Occipital lobe (tissue), 1 donor: ENCODE measurements at regions not wholly inside any gene's neighbourhood (a gene's known extent, or its start where the extent isn't known, plus 50 kb on each side); places are given as distances from the start of the nearest gene placed in this dataset.
"Not testable (repeated sequence)": the region's sequence is repeated elsewhere in the genome, so short reads cannot be mapped to it uniquely, and the experiment has no call there.

Experiments used
- DNase-seq: peaks from one replicate; lab custom pipeline; 2025; lab: John Stamatoyannopoulos, UW

DNA sequence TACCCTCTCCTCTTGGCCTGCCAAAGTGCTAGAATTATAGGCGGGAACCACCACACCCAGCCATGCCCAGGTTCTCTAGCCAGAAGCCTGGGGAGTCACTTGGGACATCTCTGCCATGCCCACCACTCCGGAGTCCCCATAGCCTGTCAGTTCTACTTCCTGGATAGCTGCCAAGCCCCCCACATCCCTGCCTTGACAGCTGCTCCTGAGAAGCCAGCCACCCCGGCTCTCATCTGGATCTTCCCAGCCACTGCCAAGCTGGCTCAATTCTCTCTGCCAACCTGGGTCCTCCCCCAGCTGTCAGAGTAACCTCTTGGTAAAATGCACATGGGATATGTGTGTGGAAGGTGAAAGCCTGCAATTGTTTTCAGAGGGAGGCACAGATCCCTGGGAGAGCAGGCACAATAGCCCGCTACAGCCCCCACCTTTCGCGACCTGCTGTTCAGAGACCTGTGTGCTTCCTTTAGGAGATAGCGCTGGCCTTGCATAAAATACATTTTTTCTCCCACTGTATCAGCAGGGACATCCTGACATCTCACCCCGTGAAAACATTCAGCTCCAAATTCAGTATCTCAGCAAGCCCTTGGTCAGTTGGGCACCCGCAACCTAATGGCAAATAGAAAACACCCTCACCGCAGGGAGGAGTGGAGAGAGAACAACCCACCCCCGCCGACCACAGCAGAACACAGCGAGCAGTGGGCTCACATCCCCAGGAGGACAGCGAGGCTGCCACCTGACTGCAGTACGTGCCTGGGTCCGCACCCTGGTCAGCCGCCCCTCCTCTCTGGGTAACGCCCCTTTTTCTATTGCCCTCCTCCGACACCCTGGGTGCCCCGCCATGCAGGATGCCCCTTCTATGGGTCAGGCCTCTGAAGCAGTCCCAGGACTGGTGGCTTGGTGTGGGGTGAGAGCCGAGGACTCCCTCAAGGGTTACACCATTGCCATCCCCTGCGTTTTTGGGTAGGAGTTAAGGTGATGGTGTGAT, 1342.2 kb downstream of the BRD1 start:
- no peak for DNase-seq

DNA sequence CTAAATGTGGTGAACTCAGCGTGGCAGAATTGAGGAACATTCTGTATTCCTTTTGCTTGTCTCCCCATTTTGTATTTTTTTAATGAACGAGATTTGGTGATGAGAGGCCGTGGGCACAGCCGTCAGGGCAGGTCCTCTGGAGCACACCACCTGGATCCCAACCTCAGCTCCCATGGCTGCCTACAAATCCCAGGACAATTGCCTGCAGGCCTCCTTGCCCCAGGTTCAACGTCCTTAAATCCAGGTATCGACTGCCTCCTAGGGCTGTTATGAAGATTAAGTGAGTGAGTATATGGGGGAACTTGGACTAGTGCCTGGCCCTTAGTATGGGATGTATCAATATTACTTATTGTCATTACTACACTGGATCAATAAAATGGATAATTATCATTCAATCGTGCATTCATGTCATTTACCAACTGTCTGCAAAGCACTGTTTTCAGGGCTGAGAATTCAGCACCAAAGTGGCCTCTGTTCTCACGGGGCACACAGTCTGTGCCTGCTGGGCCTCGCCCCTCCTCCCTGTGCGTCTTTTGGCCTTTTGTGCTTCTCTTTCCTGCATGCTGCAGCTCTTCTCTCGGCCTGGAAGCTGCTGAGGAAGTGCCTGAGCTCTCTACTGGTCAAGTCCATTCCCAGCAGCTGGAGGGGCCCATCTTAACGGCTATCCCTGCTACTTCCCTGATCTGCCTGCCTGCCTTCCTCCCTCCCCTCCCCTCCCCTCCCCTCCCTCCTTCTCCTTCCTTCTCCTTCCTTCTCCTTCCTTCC, 1343.7 kb downstream of the BRD1 start:
- DNase-seq, result no peak

DNA sequence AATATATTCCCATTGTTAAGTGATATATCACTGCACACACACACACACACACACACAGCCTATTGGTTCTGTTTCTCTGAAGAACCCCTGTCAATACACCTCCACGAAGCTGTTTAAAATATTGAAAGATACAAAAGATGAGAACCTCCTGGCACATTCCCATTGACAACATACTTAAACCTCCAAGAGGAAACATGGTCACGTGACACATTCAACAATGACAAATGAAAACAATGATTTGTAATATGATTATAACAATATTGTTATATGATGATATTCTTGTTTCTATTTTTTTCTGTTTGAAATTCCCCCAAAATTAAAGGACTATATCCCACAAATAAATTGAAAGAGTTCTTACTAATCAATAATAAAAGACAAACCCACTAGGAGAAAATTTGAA, 1344.9 kb downstream of the BRD1 start:
- no peak for DNase-seq

DNA sequence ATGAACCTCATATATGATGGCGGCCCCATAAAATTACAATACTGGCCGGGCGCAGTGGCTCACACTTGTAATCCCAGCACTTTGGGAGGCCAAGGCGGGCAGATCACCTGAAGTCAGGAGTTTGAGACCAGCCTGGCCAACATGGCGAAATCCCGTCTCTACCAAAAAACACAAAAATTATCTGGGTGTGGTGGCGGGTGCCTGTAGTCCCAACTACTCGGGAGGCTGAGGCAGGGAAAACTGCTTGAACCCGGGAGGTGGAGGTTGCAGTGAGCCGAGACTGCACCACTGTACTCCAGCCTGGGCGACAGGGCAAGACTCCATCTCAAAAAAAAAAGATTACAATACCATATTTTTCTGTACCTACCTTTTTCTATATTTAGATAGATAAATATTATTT, 1345.5 kb downstream of the BRD1 start:
- not testable (repeated sequence) for DNase-seq

DNA sequence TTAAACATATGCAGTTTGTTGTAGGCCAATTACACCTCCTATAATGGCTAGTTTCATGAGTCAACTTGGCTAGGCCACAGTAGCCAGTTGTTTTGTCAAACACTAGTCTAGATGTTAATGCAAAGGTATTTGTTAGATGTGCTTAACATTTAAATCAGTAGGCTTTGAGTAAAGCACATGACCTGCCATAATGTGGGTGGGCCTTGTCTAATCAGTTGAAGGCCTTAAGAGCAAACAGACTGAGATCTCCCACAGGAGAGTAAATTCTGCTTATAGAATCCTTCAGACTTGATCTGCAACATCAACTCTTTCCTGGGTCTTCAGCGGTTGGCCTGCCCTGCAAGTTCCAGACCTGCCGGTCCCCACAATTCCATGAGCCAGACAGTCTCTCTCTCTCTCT, 1345.9 kb downstream of the BRD1 start:
- no peak for DNase-seq

DNA sequence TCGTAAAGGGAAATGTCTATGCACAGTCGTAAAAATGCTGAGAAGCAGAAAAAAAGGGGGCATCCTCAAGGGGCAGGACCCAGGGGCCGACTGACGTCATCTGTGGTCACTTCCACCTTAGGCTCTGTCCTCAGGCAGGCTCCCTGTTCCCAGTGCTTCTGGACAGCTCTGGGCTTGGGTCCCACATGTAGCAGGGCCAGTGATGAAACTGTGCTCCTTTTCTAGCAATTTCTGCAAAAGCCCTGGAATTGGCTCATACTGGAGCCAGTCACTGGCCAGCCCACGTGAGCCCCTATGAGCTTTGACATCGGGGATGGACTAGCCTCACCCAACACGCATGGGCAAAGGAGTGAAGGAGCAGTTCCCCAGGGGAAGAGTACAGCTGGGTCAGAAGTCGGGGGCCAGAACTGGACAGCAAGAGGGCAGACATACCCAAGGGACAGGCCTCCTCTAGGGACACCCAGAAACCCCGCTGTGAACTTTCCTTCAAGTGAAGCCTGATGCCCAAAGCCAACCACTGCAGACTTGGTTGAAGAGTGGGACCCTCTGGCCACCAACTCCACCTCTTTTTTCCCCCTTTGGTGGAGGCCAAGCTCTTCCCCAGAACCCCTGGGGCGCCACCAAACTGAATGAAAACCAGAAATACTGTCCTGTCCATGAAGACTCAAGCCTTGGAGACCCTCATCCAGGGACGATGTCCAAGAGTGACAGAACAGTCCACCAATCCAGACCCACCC, 1349.0 kb downstream of the BRD1 start:
- no peak for DNase-seq

DNA sequence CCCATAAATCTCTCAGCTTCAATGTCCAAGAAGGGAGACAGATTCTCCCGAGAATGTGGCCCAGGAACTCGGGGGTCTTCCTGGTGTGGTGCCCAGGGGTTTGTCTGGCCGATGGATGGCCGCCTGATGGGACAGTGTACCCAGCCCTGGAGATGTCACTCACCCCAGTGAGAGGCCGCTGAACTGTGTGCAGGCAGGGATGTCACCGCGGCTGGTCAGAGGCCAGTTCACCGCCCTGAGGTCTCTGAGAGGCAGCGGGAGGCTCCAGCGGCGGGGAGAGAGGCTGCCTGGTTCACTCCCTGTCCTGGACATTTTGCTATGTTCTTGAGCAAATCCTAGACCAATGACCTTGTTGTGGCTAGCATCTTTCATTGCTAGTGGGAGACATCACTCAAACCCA, 1349.5 kb downstream of the BRD1 start:
- no peak for DNase-seq

DNA sequence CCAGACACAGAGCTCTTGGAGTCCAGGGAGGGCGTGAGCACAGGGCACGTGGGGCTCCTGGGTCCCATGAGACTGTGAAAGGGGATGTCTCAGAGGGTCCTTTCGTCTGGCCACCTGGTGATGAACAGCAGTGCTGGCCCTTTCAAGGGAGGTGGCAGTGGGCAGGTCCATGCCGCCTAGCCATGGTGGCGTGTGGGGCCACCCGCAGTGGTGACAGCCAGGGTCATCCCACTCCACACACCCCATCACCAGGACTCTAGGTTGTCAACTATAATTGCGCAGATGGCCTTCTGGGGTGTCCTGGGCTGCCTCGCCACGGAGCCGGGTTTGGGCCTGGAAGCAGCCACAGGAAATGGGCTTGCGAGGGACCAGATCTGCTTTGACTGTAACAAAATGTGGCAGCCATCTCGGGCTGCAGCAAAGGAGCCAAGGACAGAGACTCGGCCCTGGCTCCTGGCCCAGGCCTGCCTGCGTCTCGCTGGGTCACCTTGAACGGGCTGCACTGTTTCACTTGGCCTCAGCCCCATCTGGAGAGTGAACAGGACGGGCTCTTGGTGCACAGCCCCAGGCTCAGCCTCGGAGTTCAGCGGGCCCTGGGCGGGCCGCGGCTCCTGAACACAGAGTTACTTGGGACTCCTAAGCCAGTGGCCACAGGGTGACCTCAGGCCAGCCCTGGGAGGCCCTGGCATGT, 1350.5 kb downstream of the BRD1 start:
- no peak for DNase-seq

DNA sequence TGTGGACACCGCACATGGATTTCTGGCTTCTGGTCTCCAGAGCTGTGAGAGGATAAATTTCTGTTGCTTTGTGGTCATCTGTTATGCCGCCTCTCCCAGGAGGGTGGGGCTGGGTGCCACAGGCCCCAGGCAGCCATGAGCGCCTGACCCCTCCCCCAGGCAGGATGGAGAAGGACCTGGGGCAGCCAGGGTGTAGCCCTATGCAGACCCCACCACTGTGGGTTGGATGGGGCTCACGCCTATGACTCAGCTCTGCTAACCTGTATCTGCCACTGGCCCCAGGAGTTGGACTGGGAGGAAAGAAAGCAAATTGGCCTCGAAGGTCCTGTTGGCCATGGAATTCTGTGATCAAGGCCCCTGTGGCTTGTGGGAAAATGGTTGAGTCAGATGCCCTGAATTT, 1351.1 kb downstream of the BRD1 start:
- DNase-seq, result no peak

DNA sequence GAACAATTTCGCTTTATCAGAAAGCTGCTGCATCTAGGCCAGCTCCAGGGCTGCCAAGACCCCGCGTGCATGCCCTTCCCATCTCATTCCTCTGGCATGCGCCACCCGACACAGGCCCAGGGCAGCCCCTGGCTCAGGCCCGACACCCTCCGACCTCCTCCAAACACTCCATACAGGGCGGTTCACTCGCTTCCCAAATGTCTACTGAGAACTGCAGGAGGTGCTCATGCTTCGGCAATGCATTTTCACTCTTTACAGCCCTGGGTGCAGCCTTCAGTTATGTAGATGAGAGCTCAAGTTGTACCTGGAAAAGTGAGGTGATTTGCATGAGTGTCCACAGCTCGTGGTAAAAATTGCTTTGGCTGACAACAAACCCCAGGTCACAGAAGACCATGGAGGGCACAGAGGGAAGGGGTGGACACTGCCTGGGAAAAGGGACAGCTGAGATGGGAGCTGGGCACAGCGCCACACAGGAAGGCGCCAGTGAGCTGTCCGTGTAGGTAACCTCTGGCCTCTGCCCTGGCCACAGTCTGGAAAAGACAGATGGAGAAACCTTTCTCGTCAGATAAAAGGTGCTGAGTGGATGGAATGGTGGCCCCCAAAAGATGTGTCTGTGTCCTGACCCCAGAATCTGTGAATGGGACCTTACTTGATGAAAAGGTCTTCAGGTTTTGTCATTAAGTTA, 1351.9 kb downstream of the BRD1 start:
- no peak for DNase-seq

DNA sequence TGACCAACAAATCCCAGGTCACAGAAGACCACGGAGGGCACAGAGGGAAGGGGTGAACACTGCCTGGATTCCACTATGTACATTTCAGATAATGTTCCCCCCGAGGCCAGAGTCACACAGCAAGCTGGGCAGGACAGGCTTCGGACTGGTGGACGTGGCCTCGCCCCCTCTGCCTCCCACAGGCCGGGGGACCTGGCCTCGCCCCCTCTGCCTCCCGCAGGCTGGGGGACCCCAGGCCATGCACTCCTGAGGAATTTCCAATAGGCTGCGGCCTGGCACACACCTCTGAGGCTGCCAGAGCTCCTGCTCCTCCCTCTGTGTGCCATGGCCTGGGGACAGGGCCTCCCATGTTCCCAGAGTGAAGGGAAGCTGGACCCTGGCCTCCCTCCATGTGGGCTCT, 1352.8 kb downstream of the BRD1 start:
- no peak for DNase-seq

DNA sequence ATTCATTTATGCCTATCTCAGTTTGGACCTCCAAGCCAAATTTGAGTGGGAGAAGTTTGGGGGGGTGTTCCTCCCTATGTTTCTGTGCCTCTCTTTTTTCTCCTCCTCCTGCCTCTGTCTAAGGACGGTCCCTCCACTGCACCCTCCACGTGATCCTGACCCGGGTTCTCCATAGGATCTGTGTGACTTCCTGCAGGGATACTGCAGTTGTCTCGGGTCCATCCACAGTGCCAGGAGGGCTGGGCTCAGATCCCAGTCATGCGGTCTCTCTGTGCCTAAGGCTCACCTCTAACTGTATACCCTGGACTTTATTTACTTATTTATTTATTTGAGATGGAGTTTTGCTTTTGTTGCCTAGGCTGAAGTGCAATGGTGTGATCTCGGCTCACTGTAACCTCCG, 1354.5 kb downstream of the BRD1 start:
- DNase-seq, result no peak

DNA sequence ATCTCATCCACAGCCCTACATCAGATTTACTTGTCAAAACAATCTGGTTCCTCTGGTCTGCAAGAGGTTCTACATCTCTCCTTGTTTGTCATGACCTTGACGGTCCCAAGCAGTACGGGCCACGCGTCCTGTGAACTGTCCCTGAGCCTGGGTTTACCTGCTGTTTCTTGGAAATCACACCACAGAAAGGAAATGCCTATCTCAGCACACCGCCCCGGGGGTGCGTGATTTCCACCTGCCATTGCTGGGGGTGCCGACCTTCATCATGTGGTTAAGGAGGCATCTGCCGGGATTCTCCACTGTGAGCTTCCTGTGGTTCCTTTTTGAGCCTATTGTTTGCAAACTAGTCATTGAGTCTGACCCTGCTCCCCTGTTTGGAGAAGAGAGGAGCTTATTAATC, 1363.4 kb downstream of the BRD1 start:
- DNase-seq, result no peak

DNA sequence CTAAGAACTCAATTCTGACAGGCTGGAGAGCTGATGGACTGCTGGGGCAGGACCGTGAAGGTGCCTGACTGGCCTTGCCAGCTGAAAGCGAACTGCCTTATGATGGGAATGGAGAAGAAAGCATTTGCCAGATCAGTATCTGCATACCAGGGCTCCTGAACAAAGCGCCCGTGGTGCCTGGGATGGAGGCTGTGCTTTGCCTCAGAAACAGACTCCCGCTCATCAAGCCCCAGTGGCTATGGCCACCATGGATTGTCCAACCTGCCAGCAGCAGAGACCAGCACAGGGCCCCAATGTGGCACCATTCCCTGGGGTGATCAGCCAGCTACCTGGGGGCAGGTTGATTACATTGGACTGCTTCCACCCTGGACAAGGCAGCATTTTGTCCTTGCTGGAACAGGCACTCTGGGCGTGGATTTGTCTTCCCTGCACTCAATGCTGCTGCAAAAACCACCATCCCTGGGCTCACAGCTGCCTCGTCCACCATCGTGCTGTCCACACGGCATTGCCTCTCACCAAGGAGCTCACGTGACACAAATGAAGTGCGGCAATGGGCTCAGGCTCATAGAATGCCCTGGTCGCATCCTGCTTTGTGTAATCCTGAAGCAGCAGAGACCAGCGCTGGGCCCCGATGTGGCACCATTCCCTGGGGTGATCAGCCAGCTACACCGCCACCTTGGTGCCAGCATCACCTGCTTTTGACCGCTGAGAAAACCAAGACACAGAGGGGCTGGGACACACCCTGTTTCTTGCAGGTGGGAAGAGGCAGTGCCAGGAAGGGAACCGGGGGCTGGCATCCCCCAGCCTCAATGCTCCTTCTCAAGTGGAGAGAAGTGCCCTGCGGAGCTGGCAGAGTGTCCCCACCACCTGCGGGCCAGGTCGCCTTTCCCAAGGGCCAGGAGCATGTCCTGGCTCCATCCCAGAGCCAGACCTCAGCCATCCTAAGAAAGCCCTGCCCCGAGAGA, 1367.5 kb downstream of the BRD1 start:
- DNase-seq, result no peak

DNA sequence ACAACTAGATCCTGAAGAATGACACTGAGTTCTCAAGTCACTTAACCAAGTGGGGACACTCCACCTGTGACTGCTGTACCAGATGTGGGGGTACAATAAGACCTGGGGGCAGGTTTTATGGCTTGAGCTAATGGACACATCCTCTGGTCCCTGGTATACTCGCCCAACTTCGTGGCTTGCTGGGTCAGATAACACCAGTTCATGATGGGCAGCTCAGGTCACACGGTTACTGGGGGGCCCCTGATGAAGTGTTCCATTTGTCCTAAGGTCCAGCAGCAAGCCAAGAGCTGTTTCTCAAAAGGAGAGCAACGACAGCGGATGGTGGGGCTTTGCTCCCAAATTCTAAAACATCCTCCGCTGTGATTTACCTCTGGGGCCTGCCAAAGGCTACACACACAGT, 1368.4 kb downstream of the BRD1 start:
- DNase-seq, result no peak

DNA sequence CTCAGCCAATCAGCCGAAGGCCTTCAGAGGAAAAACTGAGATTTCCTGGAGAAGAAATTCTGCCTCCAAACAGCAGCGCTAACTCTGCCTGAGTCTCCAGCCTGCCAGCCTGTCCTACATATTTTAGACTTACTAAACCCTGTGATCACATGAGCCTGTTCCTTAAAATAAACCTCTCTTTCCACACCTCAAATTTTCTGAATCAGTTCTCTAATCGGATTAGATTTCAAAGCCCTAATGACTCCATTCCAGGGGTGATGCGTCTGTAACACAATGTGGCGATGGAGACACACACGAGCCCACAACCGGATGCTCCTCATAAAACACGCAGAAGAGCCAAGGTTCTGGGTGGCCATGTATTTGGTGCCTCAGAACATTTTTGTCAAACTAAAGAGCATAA, 1371.2 kb downstream of the BRD1 start:
- DNase-seq, result no peak

DNA sequence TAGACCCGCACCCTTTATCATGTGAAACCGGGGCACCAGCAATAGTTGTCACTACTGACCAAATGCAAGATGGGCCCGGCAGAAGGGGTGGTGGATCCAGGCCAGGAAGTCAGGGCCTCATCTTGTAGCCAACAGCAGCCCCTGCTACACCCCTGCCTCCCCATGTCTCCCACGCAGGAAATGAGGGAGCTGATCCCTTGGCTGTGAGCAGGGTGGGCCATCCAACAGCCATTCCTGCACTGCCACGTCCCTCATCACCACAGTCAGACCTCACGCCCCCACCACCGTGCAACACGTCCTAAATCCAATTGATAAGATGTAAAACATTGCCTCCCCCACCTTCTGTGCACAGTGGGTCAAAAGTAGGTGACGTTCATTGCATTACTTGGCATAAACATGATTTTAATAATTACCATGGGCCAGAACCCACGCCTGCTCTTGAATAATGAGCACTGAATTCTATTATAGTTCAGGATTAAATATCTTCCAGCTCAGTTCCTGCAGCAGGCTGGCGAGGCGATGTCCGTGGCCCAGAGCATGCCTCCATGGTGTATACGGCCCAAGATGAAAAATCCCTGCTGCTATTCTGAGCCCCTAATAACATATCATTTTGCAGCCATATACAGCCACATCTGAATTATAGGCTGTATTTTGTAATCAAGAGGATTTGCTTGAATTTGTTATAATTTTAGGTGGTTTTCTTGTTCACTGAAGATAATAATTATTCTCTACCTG, 1373.8 kb downstream of the BRD1 start:
- DNase-seq, result no peak

DNA sequence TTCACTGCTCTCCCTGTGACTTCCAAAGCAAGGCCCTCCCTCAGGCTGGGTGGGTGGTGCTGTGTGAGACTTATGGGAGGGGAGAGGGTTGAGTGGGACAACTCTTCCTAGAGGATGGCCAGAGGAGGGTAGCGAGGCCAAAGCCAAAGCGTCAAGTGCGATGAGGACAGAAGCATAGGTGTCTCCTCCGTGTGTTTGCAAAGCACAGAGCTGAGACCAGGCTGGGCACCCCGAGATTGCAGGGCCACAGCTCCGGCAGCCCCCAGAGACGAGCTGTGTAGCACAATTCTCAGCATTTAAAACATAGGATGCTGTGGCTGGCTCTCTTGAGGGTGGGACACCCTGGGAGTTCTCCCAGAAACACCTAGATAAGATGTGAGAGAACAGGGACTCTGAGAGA, 1374.5 kb downstream of the BRD1 start:
- DNase-seq, result no peak

DNA sequence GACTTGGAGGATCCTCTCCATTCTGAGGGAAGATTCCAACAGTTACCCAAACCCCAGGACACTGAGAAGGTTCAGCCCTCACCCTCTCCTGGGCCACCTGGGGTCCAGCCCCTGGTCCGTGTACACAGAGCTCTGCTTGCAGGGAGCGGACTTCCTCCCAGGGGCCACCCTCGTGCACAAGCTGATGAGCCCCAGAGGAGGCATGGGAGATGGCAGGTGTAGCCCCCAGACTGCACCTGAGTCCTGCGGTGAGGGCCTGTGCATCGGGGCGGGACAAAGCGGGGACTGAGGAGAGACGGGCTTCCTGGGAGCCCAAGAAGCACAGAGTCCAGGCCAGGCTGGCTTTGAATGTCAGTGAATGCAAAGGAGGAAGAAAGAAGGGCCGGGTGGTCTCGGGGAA, 1374.9 kb downstream of the BRD1 start:
- no peak for DNase-seq
